ENCODE measurements at regions not wholly inside any gene's neighbourhood (a gene's known extent, or its start where the extent isn't known, plus 50 kb on each side); places are given as distances from the start of the nearest gene placed in this dataset.

GRCh38 chr7:156456032-156456431, 184.5 kb upstream of the RNF32 start:
- no peak for DNase-seq (ENCODE audit: low spot score)

GRCh38 chr7:156450473-156450872, 190.1 kb upstream of the RNF32 start:
- no peak for DNase-seq (ENCODE audit: low spot score)

- DNase-seq (ENCODE audit: low spot score), result no peak
These were observed 191.7 kb upstream of the RNF32 start for GRCh38 chr7:156448918-156449317.

GRCh38 chr7:156446990-156447389, 193.6 kb upstream of the RNF32 start:
- DNase-seq (ENCODE audit: low spot score), result no peak

- no peak for DNase-seq (ENCODE audit: low spot score)
These were observed 194.4 kb upstream of the RNF32 start for GRCh38 chr7:156445997-156446761.

GRCh38 chr7:156442516-156442915, 198.1 kb upstream of the RNF32 start:
- no peak for DNase-seq (ENCODE audit: low spot score)

- DNase-seq (ENCODE audit: low spot score), result no peak
These were observed 200.1 kb upstream of the RNF32 start for GRCh38 chr7:156440456-156440855.

- DNase-seq (ENCODE audit: low spot score), result no peak
These were observed 202.6 kb upstream of the RNF32 start for GRCh38 chr7:156438011-156438410.

- no peak for DNase-seq (ENCODE audit: low spot score)
These were observed 203.5 kb upstream of the RNF32 start for GRCh38 chr7:156437021-156437614.

- DNase-seq (ENCODE audit: low spot score), result no peak
These were observed 204.9 kb upstream of the RNF32 start for GRCh38 chr7:156435486-156436231.

- no peak for DNase-seq (ENCODE audit: low spot score)
These were observed 205.9 kb upstream of the RNF32 start for GRCh38 chr7:156434706-156435105.

GRCh38 chr7:156432018-156432417, 208.6 kb upstream of the RNF32 start:
- no peak for DNase-seq (ENCODE audit: low spot score)

GRCh38 chr7:156430109-156430508, 210.5 kb upstream of the RNF32 start:
- no peak for DNase-seq (ENCODE audit: low spot score)

- DNase-seq (ENCODE audit: low spot score), result no peak
These were observed 211.1 kb upstream of the RNF32 start for GRCh38 chr7:156429514-156429913.

GRCh38 chr7:156423876-156424275, 216.7 kb upstream of the RNF32 start:
- DNase-seq (ENCODE audit: low spot score), result no peak

- DNase-seq (ENCODE audit: low spot score), result no peak
These were observed 220.1 kb upstream of the RNF32 start for GRCh38 chr7:156420496-156420895.

- DNase-seq (ENCODE audit: low spot score), result no peak
These were observed 220.8 kb upstream of the RNF32 start for GRCh38 chr7:156419782-156420181.

GRCh38 chr7:156402255-156402654, 238.3 kb upstream of the RNF32 start:
- DNase-seq (ENCODE audit: low spot score), result no peak

GRCh38 chr7:156401617-156402016, 239.0 kb upstream of the RNF32 start:
- no peak for DNase-seq (ENCODE audit: low spot score)

- DNase-seq (ENCODE audit: low spot score), result no peak
These were observed 240.5 kb upstream of the RNF32 start for GRCh38 chr7:156400046-156400445.

- no peak for DNase-seq (ENCODE audit: low spot score)
These were observed 243.3 kb upstream of the RNF32 start for GRCh38 chr7:156397249-156397648.

- DNase-seq (ENCODE audit: low spot score), result no peak
These were observed 251.4 kb upstream of the RNF32 start for GRCh38 chr7:156389116-156389692.

- DNase-seq (ENCODE audit: low spot score), result no peak
These were observed 254.5 kb upstream of the RNF32 start for GRCh38 chr7:156386097-156386496.
